ENCODE measurements at regions not wholly inside any gene's neighbourhood (a gene's known extent, or its start where the extent isn't known, plus 50 kb on each side); places are given as distances from the start of the nearest gene placed in this dataset.

DNA sequence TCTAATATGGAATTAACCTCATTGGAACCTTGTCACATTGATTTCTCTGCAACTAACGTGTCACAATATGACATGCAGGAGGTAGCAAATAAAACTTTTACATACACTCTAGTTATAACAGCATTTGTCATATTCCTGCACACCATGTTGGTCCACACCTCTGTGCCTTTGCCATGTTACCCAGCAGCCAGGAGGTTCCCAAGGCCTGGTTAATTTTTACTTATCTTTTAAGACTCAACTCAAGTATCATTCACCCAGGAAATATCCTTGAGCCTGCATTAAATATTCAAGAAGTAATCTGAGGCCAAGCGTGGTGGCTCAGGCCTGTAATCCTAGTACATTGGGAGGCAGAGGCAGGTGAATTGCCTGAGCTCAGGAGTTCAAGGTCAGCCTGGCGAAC lies 447.2 kb upstream of the NR5A2 start:
- no peaks in the 10 kb centered on the region for H4K20me1 ChIP-seq (ENCODE audit: insufficient read depth)
- H2AFZ ChIP-seq (ENCODE audit: low read depth, low read length), result no peak overlapping the region
- H3K4me2 ChIP-seq (ENCODE audit: low read length), result no peak overlapping the region
- H3K36me3 ChIP-seq (ENCODE audit: insufficient read depth, low read length), result no peaks in the 10 kb centered on the region
- H3K27ac ChIP-seq (ENCODE audit: low read length), result no peak overlapping the region
- no peaks in the 10 kb centered on the region for H3F3A ChIP-seq (ENCODE audit: insufficient read depth, low read length, poor library complexity, severe bottlenecking)
- TF ChIP-seq CTCF (IDR thresholded peaks at IDR 0.05; ENCODE audit: poor library complexity, severe bottlenecking), result no peak
- TF ChIP-seq EZH2 (IDR thresholded peaks at IDR 0.05; ENCODE audit: borderline replicate concordance, insufficient read depth, low read length, poor library complexity, severe bottlenecking), result no peak
- no peak for TF ChIP-seq POLR2AphosphoS5 (IDR thresholded peaks at IDR 0.05)
- TF ChIP-seq, protein P1, sequence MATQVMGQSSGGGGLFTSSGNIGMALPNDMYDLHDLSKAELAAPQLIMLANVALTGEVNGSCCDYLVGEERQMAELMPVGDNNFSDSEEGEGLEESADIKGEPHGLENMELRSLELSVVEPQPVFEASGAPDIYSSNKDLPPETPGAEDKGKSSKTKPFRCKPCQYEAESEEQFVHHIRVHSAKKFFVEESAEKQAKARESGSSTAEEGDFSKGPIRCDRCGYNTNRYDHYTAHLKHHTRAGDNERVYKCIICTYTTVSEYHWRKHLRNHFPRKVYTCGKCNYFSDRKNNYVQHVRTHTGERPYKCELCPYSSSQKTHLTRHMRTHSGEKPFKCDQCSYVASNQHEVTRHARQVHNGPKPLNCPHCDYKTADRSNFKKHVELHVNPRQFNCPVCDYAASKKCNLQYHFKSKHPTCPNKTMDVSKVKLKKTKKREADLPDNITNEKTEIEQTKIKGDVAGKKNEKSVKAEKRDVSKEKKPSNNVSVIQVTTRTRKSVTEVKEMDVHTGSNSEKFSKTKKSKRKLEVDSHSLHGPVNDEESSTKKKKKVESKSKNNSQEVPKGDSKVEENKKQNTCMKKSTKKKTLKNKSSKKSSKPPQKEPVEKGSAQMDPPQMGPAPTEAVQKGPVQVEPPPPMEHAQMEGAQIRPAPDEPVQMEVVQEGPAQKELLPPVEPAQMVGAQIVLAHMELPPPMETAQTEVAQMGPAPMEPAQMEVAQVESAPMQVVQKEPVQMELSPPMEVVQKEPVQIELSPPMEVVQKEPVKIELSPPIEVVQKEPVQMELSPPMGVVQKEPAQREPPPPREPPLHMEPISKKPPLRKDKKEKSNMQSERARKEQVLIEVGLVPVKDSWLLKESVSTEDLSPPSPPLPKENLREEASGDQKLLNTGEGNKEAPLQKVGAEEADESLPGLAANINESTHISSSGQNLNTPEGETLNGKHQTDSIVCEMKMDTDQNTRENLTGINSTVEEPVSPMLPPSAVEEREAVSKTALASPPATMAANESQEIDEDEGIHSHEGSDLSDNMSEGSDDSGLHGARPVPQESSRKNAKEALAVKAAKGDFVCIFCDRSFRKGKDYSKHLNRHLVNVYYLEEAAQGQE (IDR thresholded peaks at IDR 0.05; ENCODE audit: borderline replicate concordance), result no peak
- TF ChIP-seq TAF1 (IDR thresholded peaks at IDR 0.05; ENCODE audit: low read depth), result no peak
- H3K9me2 ChIP-seq (ENCODE audit: insufficient read depth, low read length), result no peaks in the 10 kb centered on the region
- no peaks in the 10 kb centered on the region for H3K27me3 ChIP-seq (ENCODE audit: insufficient read depth, low read depth, low read length)
- no peak overlapping the region for H3K9ac ChIP-seq (ENCODE audit: low read length)
- H3K4me3 ChIP-seq (ENCODE audit: low read length), result no peak overlapping the region
- H3K9me3 ChIP-seq (ENCODE audit: low read length), result no peaks in the 10 kb centered on the region
- H3K79me2 ChIP-seq (replicated peaks; ENCODE audit: insufficient read depth, low read length), result no peaks in the 10 kb centered on the region

- Histone ChIP-seq H3K9me2 (ENCODE audit: insufficient read depth, low read length) (no peaks in the 10 kb centered on the region), H3K9me3 (ENCODE audit: low read length) (no peaks in the 10 kb centered on the region), H3K27ac (ENCODE audit: low read length) (no peak overlapping the region), H3K9ac (ENCODE audit: low read length) (no peak overlapping the region), H2AFZ (ENCODE audit: low read depth, low read length) (no peak overlapping the region), H3K36me3 (ENCODE audit: insufficient read depth, low read length) (no peaks in the 10 kb centered on the region), H3K27me3 (ENCODE audit: insufficient read depth, low read depth, low read length) (no peaks in the 10 kb centered on the region), H4K20me1 (ENCODE audit: insufficient read depth) (no peaks in the 10 kb centered on the region), H3K4me2 (ENCODE audit: low read length) (no peak overlapping the region), H3K79me2 (replicated peaks; ENCODE audit: insufficient read depth, low read length) (no peaks in the 10 kb centered on the region), H3F3A (ENCODE audit: insufficient read depth, low read length, poor library complexity, severe bottlenecking) (no peaks in the 10 kb centered on the region), H3K4me3 (ENCODE audit: low read length) (no peak overlapping the region)
- TF ChIP-seq TAF1 (IDR thresholded peaks at IDR 0.05; ENCODE audit: low read depth) (no peak), EP300 (conservative IDR thresholded peaks at IDR 0.05; ENCODE audit: poor library complexity, severe bottlenecking) (no peak), MXI1 (conservative IDR thresholded peaks at IDR 0.05; ENCODE audit: poor library complexity, severe bottlenecking) (no peak), EZH2 (IDR thresholded peaks at IDR 0.05; ENCODE audit: borderline replicate concordance, insufficient read depth, low read length, poor library complexity, severe bottlenecking) (no peak), RAD21 (conservative IDR thresholded peaks at IDR 0.05) (no peak), CTCF (IDR thresholded peaks at IDR 0.05; ENCODE audit: poor library complexity, severe bottlenecking) (no peak), SMC3 (conservative IDR thresholded peaks at IDR 0.05; ENCODE audit: poor library complexity) (no peak), POLR2AphosphoS5 (IDR thresholded peaks at IDR 0.05) (no peak)
- TF ChIP-seq, protein P1 (IDR thresholded peaks at IDR 0.05; ENCODE audit: borderline replicate concordance), result no peak
Measured at GRCh38 chr1:199585392-199585791, 442.1 kb upstream of the NR5A2 start.

Data from neural cell (in vitro differentiated cells).